ENCODE measurements at regions not wholly inside any gene's neighbourhood (a gene's known extent, or its start where the extent isn't known, plus 50 kb on each side); places are given as distances from the start of the nearest gene placed in this dataset.

DNA sequence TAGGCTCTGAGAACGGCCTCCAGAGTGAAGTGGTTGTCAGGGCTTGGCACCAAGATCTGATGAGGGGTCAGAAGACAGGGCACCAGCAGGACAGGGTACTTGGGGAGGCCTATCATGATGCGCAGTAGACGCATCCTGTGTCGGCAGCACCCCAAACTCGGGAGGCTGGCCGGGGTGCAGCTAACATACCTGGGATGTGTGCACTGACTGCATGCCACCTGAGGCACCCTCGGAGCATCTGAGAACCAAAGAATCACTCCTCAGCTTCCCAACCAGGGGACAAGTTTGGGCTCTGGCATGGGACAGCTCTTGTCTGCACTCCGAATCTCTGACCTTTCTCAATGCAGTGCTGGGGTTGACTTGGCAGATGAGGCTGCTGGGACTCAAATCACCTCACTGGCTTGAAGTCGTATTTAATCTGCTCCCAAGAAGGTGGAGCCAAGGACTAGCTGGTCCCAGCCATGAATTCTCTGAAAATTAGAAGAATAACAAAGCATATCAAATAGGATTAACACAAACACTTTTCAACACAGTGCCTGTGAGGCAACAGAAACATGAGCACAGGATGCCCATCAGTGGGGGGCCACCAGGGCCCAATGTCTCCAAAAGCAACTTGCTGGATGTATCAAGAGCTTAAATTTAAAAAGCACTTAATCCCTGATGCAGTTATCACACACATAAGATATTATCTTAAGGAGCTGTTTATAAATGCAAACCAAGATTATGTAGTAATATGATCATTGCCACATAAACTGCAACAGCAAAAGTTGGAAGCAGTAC, 348.8 kb downstream of the PREX1 start:
- ChIA-PET CTCF (ENCODE audit: low intra/inter-chr PET ratio, low total read pairs) (no interaction called here), POLR2A (no interaction called here)
- WGBS (ENCODE audit: low lambda C conversion rate), result 55% methylated on average over 7 of the region's 9 CpGs

More for the DNA sequence above, 348.8 kb downstream of the PREX1 start:
- H3K79me2 ChIP-seq (ENCODE audit: insufficient read depth, low read length), result no peaks in the 10 kb centered on the region
- ATAC-seq (no peak), FAIRE-seq (no peak), DNase-seq (ENCODE audit: low spot score) (no peak)
- H3K36me3 ChIP-seq (replicated peaks in 1 of 2; ENCODE audit: control insufficient read depth in 1 of 2, insufficient read depth in 2 of 2, low read length in 2 of 2), result no peaks in the 10 kb centered on the region
- intact Hi-C loops (cut with micrococcal nuclease; ENCODE audit: unreplicated experiment), result no loop called here
- H3K27ac ChIP-seq (ENCODE audit: extremely low read length, insufficient read depth, low read length), result no peak overlapping the region
- H2AFZ ChIP-seq (ENCODE audit: low read length), result no peak overlapping the region
- H4K20me1 ChIP-seq (ENCODE audit: insufficient read depth, low read length), result no peaks in the 10 kb centered on the region
- in situ Hi-C loops (cut with HindIII; ENCODE audit: extremely low pct_ligation_motif_present, low pct_unique_long_range_greater_than_20kb), result no loop called here
- TF ChIP-seq ZBTB7A (CRISPR knock-in tag; IDR thresholded peaks at IDR 0.05) (no peak), RFX3 (CRISPR knock-in tag; IDR thresholded peaks at IDR 0.05) (no peak), ZNF274 (CRISPR knock-in tag; IDR thresholded peaks at IDR 0.05) (no peak), ERF (CRISPR knock-in tag; IDR thresholded peaks at IDR 0.05) (no peak), SIX1 (CRISPR knock-in tag; IDR thresholded peaks at IDR 0.05; ENCODE audit: borderline replicate concordance) (no peak), ZNF282 (IDR thresholded peaks at IDR 0.05; ENCODE audit: partially characterized antibody) (no peak), CENPBD1 (CRISPR knock-in tag; IDR thresholded peaks at IDR 0.05; ENCODE audit: borderline replicate concordance, low read depth) (no peak), ZNF772 (CRISPR knock-in tag; IDR thresholded peaks at IDR 0.05) (no peak)
- TF ChIP-seq, protein P1, sequence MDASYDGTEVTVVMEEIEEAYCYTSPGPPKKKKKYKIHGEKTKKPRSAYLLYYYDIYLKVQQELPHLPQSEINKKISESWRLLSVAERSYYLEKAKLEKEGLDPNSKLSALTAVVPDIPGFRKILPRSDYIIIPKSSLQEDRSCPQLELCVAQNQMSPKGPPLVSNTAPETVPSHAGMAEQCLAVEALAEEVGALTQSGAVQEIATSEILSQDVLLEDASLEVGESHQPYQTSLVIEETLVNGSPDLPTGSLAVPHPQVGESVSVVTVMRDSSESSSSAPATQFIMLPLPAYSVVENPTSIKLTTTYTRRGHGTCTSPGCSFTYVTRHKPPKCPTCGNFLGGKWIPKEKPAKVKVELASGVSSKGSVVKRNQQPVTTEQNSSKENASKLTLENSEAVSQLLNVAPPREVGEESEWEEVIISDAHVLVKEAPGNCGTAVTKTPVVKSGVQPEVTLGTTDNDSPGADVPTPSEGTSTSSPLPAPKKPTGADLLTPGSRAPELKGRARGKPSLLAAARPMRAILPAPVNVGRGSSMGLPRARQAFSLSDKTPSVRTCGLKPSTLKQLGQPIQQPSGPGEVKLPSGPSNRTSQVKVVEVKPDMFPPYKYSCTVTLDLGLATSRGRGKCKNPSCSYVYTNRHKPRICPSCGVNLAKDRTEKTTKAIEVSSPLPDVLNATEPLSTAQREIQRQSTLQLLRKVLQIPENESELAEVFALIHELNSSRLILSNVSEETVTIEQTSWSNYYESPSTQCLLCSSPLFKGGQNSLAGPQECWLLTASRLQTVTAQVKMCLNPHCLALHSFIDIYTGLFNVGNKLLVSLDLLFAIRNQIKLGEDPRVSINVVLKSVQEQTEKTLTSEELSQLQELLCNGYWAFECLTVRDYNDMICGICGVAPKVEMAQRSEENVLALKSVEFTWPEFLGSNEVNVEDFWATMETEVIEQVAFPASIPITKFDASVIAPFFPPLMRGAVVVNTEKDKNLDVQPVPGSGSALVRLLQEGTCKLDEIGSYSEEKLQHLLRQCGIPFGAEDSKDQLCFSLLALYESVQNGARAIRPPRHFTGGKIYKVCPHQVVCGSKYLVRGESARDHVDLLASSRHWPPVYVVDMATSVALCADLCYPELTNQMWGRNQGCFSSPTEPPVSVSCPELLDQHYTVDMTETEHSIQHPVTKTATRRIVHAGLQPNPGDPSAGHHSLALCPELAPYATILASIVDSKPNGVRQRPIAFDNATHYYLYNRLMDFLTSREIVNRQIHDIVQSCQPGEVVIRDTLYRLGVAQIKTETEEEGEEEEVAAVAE (CRISPR knock-in tag; IDR thresholded peaks at IDR 0.05; ENCODE audit: borderline replicate concordance), result no peak
- H3K4me1 ChIP-seq (ENCODE audit: insufficient read depth, low read length), result peaks cover 14% of the 10 kb centered on the region
- BruUV-seq (replicated peaks), result no TSS peak
- H3K9me3 ChIP-seq (ENCODE audit: low read length), result no peaks in the 10 kb centered on the region
- H3K9ac ChIP-seq (ENCODE audit: insufficient read depth, low read depth, low read length), result no peak overlapping the region
- no peak overlapping the region for H3K4me3 ChIP-seq (replicated peaks in 1 of 3; ENCODE audit: insufficient read depth in 1 of 3, low read depth in 2 of 3, low read length in 3 of 3)
- no peak overlapping the region for H3K4me2 ChIP-seq (ENCODE audit: low read depth, low read length)
- peaks cover 13 to 86% of the 10 kb centered on the region in 2 experiments for H3K27me3 ChIP-seq (ENCODE audit: control insufficient read depth in 1 of 2, insufficient read depth in 2 of 2, low read length in 2 of 2)
